ENCODE measurements at regions not wholly inside any gene's neighbourhood (a gene's known extent, or its start where the extent isn't known, plus 50 kb on each side); places are given as distances from the start of the nearest gene placed in this dataset.

GRCh38 chr18:79628416-79629248 lies 51.0 kb upstream of the CTDP1 start:
- in situ Hi-C loops (cut with HindIII; ENCODE audit: low sequenced_read_pairs) = no loop called here
- no peak for DNase-seq (ENCODE audit: low read depth, low spot score)
- H3K4me3 ChIP-seq (ENCODE audit: low read depth, low read length) = no peak overlapping the region
- TF ChIP-seq, protein P1, sequence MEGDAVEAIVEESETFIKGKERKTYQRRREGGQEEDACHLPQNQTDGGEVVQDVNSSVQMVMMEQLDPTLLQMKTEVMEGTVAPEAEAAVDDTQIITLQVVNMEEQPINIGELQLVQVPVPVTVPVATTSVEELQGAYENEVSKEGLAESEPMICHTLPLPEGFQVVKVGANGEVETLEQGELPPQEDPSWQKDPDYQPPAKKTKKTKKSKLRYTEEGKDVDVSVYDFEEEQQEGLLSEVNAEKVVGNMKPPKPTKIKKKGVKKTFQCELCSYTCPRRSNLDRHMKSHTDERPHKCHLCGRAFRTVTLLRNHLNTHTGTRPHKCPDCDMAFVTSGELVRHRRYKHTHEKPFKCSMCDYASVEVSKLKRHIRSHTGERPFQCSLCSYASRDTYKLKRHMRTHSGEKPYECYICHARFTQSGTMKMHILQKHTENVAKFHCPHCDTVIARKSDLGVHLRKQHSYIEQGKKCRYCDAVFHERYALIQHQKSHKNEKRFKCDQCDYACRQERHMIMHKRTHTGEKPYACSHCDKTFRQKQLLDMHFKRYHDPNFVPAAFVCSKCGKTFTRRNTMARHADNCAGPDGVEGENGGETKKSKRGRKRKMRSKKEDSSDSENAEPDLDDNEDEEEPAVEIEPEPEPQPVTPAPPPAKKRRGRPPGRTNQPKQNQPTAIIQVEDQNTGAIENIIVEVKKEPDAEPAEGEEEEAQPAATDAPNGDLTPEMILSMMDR (IDR thresholded peaks at IDR 0.05; ENCODE audit: low read depth, low read length) = no peak

DNA sequence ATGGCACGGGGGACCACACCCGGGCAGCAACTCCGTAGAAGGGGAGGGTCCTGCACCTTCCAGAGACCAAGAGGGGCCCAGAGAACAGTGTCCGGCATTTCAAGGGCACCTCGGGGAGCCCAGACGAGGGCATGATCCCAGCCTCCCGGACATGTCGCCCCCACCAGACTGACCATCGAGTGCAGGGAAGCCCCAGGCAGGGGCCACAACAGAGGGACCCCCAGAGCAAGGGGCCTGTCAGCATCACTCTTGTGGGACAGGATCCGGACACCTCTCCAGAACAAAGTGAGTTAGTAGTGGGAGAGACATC lies 50.4 kb upstream of the CTDP1 start:
- no peak for DNase-seq (ENCODE audit: low read depth, low spot score)
- H3K4me3 ChIP-seq (ENCODE audit: low read depth, low read length) = no peak overlapping the region
- in situ Hi-C loops (cut with HindIII; ENCODE audit: low sequenced_read_pairs) = no loop called here
- TF ChIP-seq, protein P1 (IDR thresholded peaks at IDR 0.05; ENCODE audit: low read depth, low read length) = no peak

- TF ChIP-seq, protein P1 (IDR thresholded peaks at IDR 0.05; ENCODE audit: low read depth, low read length) = no peak
- DNase-seq (ENCODE audit: low read depth, low spot score) = no peak
- in situ Hi-C loops (cut with HindIII; ENCODE audit: low sequenced_read_pairs) = no loop called here
- H3K4me3 ChIP-seq (ENCODE audit: low read depth, low read length) = no peak overlapping the region
Measured at GRCh38 chr18:79629606-79630005, 50.0 kb upstream of the CTDP1 start.

Data from astrocyte of the spinal cord (primary cell).